GM23338 (cell line): ENCODE measurements at regions not wholly inside any gene's neighbourhood (a gene's known extent, or its start where the extent isn't known, plus 50 kb on each side); places are given as distances from the start of the nearest gene placed in this dataset.

Source experiments
- ATAC-seq: fragments of 200-7000 bp; cut with Tn5 transposase; 3 replicates; pipeline ENCODE4 v1.9.1; 2020
- DNase-seq: peaks from one replicate; pipeline ENCODE4 v3.0.0-alpha.2; 2015; ENCODE audit warnings: low spot score
- H2AFZ ChIP-seq: fragments of 200-600 bp; sonication (generic); 2 replicates; pipeline ENCODE4 v1.8.0; 2016; ENCODE audit warnings: antibody characterized with exemption, mild to moderate bottlenecking, moderate library complexity
- H3F3A ChIP-seq: fragments of 200-600 bp; sonication (generic); replicated peaks from 2 replicates; pipeline ENCODE4 v1.8.0; 2017; ENCODE audit warnings: antibody characterized with exemption, mixed run types, low read depth
- H3K27ac ChIP-seq: fragments of 200-600 bp; sonication (generic); 2 replicates; pipeline ENCODE4 v1.6.1; 2016; ENCODE audit warnings: low read depth
- H3K27me3 ChIP-seq: fragments of 200-600 bp; sonication (generic); 2 replicates; pipeline ENCODE4 v1.8.0; 2016; ENCODE audit warnings: mild to moderate bottlenecking, mixed run types, moderate library complexity; ENCODE audit not compliant: insufficient read depth
- H3K36me3 ChIP-seq: fragments of 200-600 bp; sonication (generic); 2 replicates; pipeline ENCODE4 v1.8.0; 2016; ENCODE audit warnings: mild to moderate bottlenecking; ENCODE audit not compliant: insufficient read depth
- H3K4me1 ChIP-seq: fragments of 200-600 bp; sonication (generic); 2 replicates; pipeline ENCODE4 v1.8.0; 2016; ENCODE audit warnings: mild to moderate bottlenecking, moderate library complexity; ENCODE audit not compliant: insufficient read depth
- H3K4me2 ChIP-seq: fragments of 200-600 bp; sonication (generic); 2 replicates; pipeline ENCODE4 v1.7.1; 2017; ENCODE audit warnings: mixed run types
- H3K4me3 ChIP-seq: fragments of 200-600 bp; sonication (generic); 2 replicates; pipeline ENCODE4 v1.6.1; 2016; ENCODE audit warnings: mixed run types
- H3K79me2 ChIP-seq: fragments of 200-600 bp; sonication (generic); replicated peaks from 2 replicates; pipeline ENCODE4 v1.8.0; 2017; ENCODE audit warnings: mild to moderate bottlenecking; ENCODE audit not compliant: insufficient read depth
- H3K9me2 ChIP-seq: fragments of 200-600 bp; sonication (generic); 2 replicates; pipeline ENCODE4 v1.8.0; 2017; ENCODE audit not compliant: insufficient read depth
- H4K20me1 ChIP-seq: fragments of 200-600 bp; sonication (generic); replicated peaks from 2 replicates; pipeline ENCODE4 v1.8.0; 2017; ENCODE audit warnings: mild to moderate bottlenecking; ENCODE audit not compliant: insufficient read depth
- H3K27ac Mint-ChIP-seq: 2 replicates; pipeline ENCODE4 v1.8.0; 2020; ENCODE audit warnings: inconsistent platforms, mild to moderate bottlenecking, moderate library complexity, mixed read lengths
- H3K27me3 Mint-ChIP-seq: 3 replicates; pipeline ENCODE4 v1.8.0; 2022; ENCODE audit warnings: low read depth, mild to moderate bottlenecking, moderate library complexity, mixed read lengths, inconsistent platforms; ENCODE audit not compliant: insufficient read depth, poor library complexity
- H3K36me3 Mint-ChIP-seq: 3 replicates; pipeline ENCODE4 v1.8.0; 2021; ENCODE audit warnings: low read depth, mild to moderate bottlenecking, inconsistent platforms, moderate library complexity, mixed read lengths
- H3K4me1 Mint-ChIP-seq: 3 replicates; pipeline ENCODE4 v1.8.0; 2020; ENCODE audit warnings: mild to moderate bottlenecking, inconsistent platforms, mixed read lengths
- H3K4me3 Mint-ChIP-seq: 3 replicates; pipeline ENCODE4 v1.8.0; 2021; ENCODE audit warnings: moderate library complexity, mild to moderate bottlenecking, inconsistent platforms, mixed read lengths
- H3K9me3 Mint-ChIP-seq: 3 replicates; pipeline ENCODE4 v1.8.0; 2020; ENCODE audit warnings: moderate library complexity, mild to moderate bottlenecking, inconsistent platforms, mixed read lengths
- CREB1 ChIP-seq: fragments of 250-450 bp; sonication (Bioruptor Pico); IDR thresholded peaks from 2 replicates; pipeline ENCODE4 v1.5.0; 2020; ENCODE audit warnings: low read depth, mild to moderate bottlenecking, moderate library complexity
- EZH2 ChIP-seq: fragments of 200-600 bp; sonication (generic); IDR thresholded peaks from one replicate; pipeline ENCODE4 v1.8.0; 2017; ENCODE audit warnings: antibody characterized with exemption, mild to moderate bottlenecking, low read depth; ENCODE audit not compliant: unreplicated experiment
- EZH2phosphoT487 ChIP-seq: fragments of 200-600 bp; sonication (generic); IDR thresholded peaks from one replicate; pipeline ENCODE4 v1.8.1; 2018; ENCODE audit warnings: antibody characterized with exemption; ENCODE audit not compliant: unreplicated experiment
- REST ChIP-seq: IDR thresholded peaks from one replicate; pipeline ENCODE4 v1.6.1; 2018; ENCODE audit warnings: antibody characterized with exemption; ENCODE audit not compliant: unreplicated experiment
- STAT1 ChIP-seq: IDR thresholded peaks from one replicate; pipeline ENCODE4 v1.6.1; 2016; ENCODE audit warnings: antibody characterized with exemption; ENCODE audit not compliant: unreplicated experiment
- TF ChIP-seq, protein P1 (sequence below): IDR thresholded peaks from 2 replicates; pipeline ENCODE4 v1.6.1; 2016; ENCODE audit warnings: antibody characterized with exemption
- TF ChIP-seq, protein P2 (sequence below): fragments of 250-450 bp; sonication (Bioruptor Pico); IDR thresholded peaks from 2 replicates; pipeline ENCODE4 v1.5.0; 2020; ENCODE audit warnings: mild to moderate bottlenecking, moderate library complexity

- Histone ChIP-seq H3K27ac (no peak overlapping the region), H3F3A (no peaks in the 10 kb centered on the region), H3K79me2 (no peaks in the 10 kb centered on the region), H3K36me3 (no peaks in the 10 kb centered on the region), H3K4me3 (no peak overlapping the region), H3K4me1 (no peaks in the 10 kb centered on the region), H3K9me2 (no peaks in the 10 kb centered on the region), H3K4me2 (no peak overlapping the region), H3K27me3 (no peaks in the 10 kb centered on the region), H4K20me1 (no peaks in the 10 kb centered on the region), H2AFZ (no peak overlapping the region)
- ATAC-seq (no peak), DNase-seq (no peak)
- no peak overlapping the region for H3K4me3 Mint-ChIP-seq
- no peak for TF ChIP-seq EZH2phosphoT487
- H3K36me3 Mint-ChIP-seq, result no peaks in the 10 kb centered on the region
- H3K27me3 Mint-ChIP-seq, result no peaks in the 10 kb centered on the region
- H3K27ac Mint-ChIP-seq, result no peak overlapping the region
- H3K4me1 Mint-ChIP-seq, result no peaks in the 10 kb centered on the region; the same call in 2 of the 3 replicates
- H3K9me3 Mint-ChIP-seq, result peaks cover 3% of the 10 kb centered on the region; the same call in 1 of the 3 replicates
Measured at GRCh38 chr6:67497749-67498148, 1137.3 kb upstream of the ADGRB3 start.

DNA sequence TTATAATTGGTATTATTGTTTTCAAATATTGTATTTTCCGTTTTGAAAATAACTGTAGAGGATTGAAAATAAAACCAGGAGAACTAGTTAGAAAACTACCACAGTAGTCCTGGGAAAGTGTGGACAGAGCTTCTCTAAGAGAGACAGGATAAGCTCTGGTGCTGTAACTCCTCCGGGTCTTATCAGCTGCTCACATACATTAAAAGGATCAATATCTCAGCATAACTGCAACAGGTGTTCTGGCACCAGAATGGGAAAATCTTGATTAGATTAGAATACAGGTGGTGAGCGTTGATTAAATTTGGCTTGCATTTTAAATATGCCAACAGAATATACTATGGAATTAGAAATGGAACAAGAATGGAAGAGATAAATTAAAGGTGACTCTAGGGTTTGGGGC is 1138.9 kb upstream of the ADGRB3 start:
- Mint-ChIP-seq H3K4me1 (no peaks in the 10 kb centered on the region), H3K4me3 (no peak overlapping the region), H3K27ac (no peak overlapping the region), H3K9me3 (peaks cover 7% of the 10 kb centered on the region; the same call in 2 of the 3 replicates), H3K36me3 (no peaks in the 10 kb centered on the region), H3K27me3 (peaks cover 2% of the 10 kb centered on the region)
- DNase-seq (no peak), ATAC-seq (no peak)
- Histone ChIP-seq H3K9me2 (no peaks in the 10 kb centered on the region), H4K20me1 (no peaks in the 10 kb centered on the region), H3K4me3 (no peak overlapping the region), H3K4me2 (no peak overlapping the region), H3K36me3 (no peaks in the 10 kb centered on the region), H3K27ac (no peak overlapping the region), H3K27me3 (no peaks in the 10 kb centered on the region), H3F3A (no peaks in the 10 kb centered on the region), H3K79me2 (no peaks in the 10 kb centered on the region), H2AFZ (no peak overlapping the region), H3K4me1 (no peaks in the 10 kb centered on the region)
- TF ChIP-seq EZH2 (no peak), REST (no peak), CREB1 (no peak), STAT1 (no peak)
- TF ChIP-seq, protein P1, sequence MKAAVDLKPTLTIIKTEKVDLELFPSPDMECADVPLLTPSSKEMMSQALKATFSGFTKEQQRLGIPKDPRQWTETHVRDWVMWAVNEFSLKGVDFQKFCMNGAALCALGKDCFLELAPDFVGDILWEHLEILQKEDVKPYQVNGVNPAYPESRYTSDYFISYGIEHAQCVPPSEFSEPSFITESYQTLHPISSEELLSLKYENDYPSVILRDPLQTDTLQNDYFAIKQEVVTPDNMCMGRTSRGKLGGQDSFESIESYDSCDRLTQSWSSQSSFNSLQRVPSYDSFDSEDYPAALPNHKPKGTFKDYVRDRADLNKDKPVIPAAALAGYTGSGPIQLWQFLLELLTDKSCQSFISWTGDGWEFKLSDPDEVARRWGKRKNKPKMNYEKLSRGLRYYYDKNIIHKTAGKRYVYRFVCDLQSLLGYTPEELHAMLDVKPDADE, result no peak
- TF ChIP-seq, protein P2, sequence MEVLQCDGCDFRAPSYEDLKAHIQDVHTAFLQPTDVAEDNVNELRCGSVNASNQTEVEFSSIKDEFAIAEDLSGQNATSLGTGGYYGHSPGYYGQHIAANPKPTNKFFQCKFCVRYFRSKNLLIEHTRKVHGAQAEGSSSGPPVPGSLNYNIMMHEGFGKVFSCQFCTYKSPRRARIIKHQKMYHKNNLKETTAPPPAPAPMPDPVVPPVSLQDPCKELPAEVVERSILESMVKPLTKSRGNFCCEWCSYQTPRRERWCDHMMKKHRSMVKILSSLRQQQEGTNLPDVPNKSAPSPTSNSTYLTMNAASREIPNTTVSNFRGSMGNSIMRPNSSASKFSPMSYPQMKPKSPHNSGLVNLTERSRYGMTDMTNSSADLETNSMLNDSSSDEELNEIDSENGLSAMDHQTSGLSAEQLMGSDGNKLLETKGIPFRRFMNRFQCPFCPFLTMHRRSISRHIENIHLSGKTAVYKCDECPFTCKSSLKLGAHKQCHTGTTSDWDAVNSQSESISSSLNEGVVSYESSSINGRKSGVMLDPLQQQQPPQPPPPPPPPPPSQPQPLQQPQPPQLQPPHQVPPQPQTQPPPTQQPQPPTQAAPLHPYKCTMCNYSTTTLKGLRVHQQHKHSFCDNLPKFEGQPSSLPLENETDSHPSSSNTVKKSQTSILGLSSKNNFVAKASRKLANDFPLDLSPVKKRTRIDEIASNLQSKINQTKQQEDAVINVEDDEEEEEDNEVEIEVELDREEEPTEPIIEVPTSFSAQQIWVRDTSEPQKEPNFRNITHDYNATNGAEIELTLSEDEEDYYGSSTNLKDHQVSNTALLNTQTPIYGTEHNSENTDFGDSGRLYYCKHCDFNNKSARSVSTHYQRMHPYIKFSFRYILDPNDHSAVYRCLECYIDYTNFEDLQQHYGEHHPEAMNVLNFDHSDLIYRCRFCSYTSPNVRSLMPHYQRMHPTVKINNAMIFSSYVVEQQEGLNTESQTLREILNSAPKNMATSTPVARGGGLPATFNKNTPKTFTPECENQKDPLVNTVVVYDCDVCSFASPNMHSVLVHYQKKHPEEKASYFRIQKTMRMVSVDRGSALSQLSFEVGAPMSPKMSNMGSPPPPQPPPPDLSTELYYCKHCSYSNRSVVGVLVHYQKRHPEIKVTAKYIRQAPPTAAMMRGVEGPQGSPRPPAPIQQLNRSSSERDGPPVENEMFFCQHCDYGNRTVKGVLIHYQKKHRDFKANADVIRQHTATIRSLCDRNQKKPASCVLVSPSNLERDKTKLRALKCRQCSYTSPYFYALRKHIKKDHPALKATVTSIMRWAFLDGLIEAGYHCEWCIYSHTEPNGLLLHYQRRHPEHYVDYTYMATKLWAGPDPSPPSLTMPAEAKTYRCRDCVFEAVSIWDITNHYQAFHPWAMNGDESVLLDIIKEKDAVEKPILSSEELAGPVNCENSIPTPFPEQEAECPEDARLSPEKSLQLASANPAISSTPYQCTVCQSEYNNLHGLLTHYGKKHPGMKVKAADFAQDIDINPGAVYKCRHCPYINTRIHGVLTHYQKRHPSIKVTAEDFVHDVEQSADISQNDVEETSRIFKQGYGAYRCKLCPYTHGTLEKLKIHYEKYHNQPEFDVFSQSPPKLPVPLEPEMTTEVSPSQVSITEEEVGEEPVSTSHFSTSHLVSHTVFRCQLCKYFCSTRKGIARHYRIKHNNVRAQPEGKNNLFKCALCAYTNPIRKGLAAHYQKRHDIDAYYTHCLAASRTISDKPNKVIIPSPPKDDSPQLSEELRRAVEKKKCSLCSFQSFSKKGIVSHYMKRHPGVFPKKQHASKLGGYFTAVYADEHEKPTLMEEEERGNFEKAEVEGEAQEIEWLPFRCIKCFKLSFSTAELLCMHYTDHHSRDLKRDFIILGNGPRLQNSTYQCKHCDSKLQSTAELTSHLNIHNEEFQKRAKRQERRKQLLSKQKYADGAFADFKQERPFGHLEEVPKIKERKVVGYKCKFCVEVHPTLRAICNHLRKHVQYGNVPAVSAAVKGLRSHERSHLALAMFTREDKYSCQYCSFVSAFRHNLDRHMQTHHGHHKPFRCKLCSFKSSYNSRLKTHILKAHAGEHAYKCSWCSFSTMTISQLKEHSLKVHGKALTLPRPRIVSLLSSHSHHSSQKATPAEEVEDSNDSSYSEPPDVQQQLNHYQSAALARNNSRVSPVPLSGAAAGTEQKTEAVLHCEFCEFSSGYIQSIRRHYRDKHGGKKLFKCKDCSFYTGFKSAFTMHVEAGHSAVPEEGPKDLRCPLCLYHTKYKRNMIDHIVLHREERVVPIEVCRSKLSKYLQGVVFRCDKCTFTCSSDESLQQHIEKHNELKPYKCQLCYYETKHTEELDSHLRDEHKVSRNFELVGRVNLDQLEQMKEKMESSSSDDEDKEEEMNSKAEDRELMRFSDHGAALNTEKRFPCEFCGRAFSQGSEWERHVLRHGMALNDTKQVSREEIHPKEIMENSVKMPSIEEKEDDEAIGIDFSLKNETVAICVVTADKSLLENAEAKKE (CRISPR knock-in tag), result no peak
